SK-N-SH (cell line): ENCODE measurements at regions not wholly inside any gene's neighbourhood (a gene's known extent, or its start where the extent isn't known, plus 50 kb on each side); places are given as distances from the start of the nearest gene placed in this dataset.

ENCODE experiments used
- POLR2AphosphoS5 ChIP-seq: IDR thresholded peaks from 2 replicates; pipeline ENCODE4 v1.6.1; 2012; ENCODE audit warnings: low read depth, low read length
- RAD21 ChIP-seq: IDR thresholded peaks from 2 replicates; pipeline ENCODE4 v1.6.1; 2012; ENCODE audit warnings: mild to moderate bottlenecking, low read length
- TF ChIP-seq, protein P1 (sequence below): fragments of 200-600 bp; sonication (generic); IDR thresholded peaks from 2 replicates; pipeline ENCODE4 v1.6.1; 2017; ENCODE audit warnings: antibody characterized with exemption, mild to moderate bottlenecking, moderate library complexity

DNA sequence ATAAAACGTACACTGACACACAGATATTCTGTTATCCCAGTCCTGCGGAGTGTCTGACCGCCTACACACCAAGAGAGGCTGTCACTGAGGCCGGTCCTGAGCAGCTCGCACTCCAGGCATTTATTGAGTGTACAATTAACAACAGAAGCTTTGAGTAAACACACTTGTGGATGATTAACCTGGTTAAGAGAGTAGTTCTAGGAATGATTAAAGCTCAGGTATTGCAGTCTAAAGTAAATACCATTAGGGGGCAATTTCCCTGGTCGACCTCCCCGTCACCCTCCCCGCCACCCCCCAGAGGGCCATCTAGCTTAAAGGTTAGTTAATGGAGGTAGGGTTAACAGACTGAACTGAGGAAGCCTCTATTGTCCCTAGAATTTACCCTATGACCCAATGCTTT is 1278.5 kb downstream of the NSUN3 start:
- TF ChIP-seq, protein P1, sequence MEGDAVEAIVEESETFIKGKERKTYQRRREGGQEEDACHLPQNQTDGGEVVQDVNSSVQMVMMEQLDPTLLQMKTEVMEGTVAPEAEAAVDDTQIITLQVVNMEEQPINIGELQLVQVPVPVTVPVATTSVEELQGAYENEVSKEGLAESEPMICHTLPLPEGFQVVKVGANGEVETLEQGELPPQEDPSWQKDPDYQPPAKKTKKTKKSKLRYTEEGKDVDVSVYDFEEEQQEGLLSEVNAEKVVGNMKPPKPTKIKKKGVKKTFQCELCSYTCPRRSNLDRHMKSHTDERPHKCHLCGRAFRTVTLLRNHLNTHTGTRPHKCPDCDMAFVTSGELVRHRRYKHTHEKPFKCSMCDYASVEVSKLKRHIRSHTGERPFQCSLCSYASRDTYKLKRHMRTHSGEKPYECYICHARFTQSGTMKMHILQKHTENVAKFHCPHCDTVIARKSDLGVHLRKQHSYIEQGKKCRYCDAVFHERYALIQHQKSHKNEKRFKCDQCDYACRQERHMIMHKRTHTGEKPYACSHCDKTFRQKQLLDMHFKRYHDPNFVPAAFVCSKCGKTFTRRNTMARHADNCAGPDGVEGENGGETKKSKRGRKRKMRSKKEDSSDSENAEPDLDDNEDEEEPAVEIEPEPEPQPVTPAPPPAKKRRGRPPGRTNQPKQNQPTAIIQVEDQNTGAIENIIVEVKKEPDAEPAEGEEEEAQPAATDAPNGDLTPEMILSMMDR: no peak
- TF ChIP-seq RAD21: no peak
- no peak for TF ChIP-seq POLR2AphosphoS5
